Effector memory CD8-positive, alpha-beta T cell (primary cell): ENCODE measurements at regions not wholly inside any gene's neighbourhood (a gene's known extent, or its start where the extent isn't known, plus 50 kb on each side); places are given as distances from the start of the nearest gene placed in this dataset.

Source experiments
- ATAC-seq: fragments of 150-1000 bp; cut with Tn5 transposase; replicated peaks from 2 replicates; pipeline ENCODE4 v1.10.0; 2021; ENCODE audit warnings: mild to moderate bottlenecking, moderate library complexity
- DNase-seq, 3 experiments: peaks; one replicate each; pipeline ENCODE4 v3.0.0; 2021
- H3K27ac Mint-ChIP-seq, 2 donors: one replicate each; pipeline ENCODE4 v1.8.0; 2022; ENCODE audit warnings: mild to moderate bottlenecking in 2 of 2, mixed read lengths in 2 of 2, moderate library complexity in 2 of 2
- H3K27me3 Mint-ChIP-seq, 2 donors: one replicate each; pipeline ENCODE4 v1.8.0; 2022; ENCODE audit warnings: mixed read lengths in 2 of 2
- H3K36me3 Mint-ChIP-seq: one replicate; pipeline ENCODE4 v1.8.0; 2022; ENCODE audit warnings: mild to moderate bottlenecking, moderate library complexity, mixed read lengths; ENCODE audit not compliant: insufficient read depth
- H3K4me1 Mint-ChIP-seq, 2 donors: one replicate each; pipeline ENCODE4 v1.8.0; 2022; ENCODE audit warnings: low read depth in 2 of 2, mixed read lengths in 2 of 2
- H3K4me3 Mint-ChIP-seq, 2 donors: one replicate each; pipeline ENCODE4 v1.8.0; 2022; ENCODE audit warnings: mild to moderate bottlenecking in 2 of 2, mixed read lengths in 2 of 2, moderate library complexity in 2 of 2
- H3K9me3 Mint-ChIP-seq, 2 donors: one replicate each; pipeline ENCODE4 v1.8.0; 2022; ENCODE audit warnings: mixed read lengths in 2 of 2

DNA sequence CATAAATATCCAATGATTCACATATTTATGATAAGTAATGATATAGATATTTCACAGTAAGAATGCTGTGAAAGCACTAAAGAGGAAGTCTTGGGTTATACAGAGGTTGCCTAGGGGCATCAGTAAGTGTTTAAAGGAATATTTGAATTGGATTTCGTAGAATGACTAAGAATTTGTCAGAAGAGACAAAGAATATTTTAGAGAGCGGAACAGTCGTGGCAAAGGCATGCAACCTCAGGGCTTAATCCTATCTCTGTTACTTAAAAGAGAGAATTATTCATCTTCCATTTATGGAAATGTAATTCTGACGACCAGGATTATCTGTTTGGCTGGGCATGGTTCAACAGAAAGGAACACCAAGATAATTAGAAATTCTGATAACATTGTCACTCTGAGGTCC, 171.9 kb upstream of the NR5A2 start:
- H3K4me3 Mint-ChIP-seq = no peak overlapping the region
- ATAC-seq (no peak), DNase-seq (no peak)
- no peak overlapping the region for H3K27ac Mint-ChIP-seq
- peaks cover 9 to 41% of the 10 kb centered on the region in 2 donors for H3K27me3 Mint-ChIP-seq
- no peaks in the 10 kb centered on the region for H3K4me1 Mint-ChIP-seq
- H3K36me3 Mint-ChIP-seq = no peaks in the 10 kb centered on the region
- H3K9me3 Mint-ChIP-seq = no peaks in the 10 kb centered on the region

GRCh38 chr1:199856216-199856780, 171.2 kb upstream of the NR5A2 start:
- peaks cover 11 to 44% of the 10 kb centered on the region in 2 donors for H3K27me3 Mint-ChIP-seq
- H3K36me3 Mint-ChIP-seq = no peaks in the 10 kb centered on the region
- no peak for ATAC-seq
- no peak for DNase-seq
- H3K4me3 Mint-ChIP-seq = no peak overlapping the region
- H3K4me1 Mint-ChIP-seq = no peaks in the 10 kb centered on the region
- no peaks in the 10 kb centered on the region for H3K9me3 Mint-ChIP-seq
- H3K27ac Mint-ChIP-seq = no peak overlapping the region

GRCh38 chr1:199857108-199857507, 170.4 kb upstream of the NR5A2 start:
- Mint-ChIP-seq H3K4me3 (no peak overlapping the region), H3K9me3 (no peaks in the 10 kb centered on the region), H3K36me3 (no peaks in the 10 kb centered on the region), H3K27ac (no peak overlapping the region), H3K4me1 (no peaks in the 10 kb centered on the region), H3K27me3 (peaks cover 16 to 52% of the 10 kb centered on the region in 2 donors)
- ATAC-seq (no peak), DNase-seq (no peak)

GRCh38 chr1:199857516-199857915, 170.0 kb upstream of the NR5A2 start:
- H3K4me3 Mint-ChIP-seq = no peak overlapping the region
- no peaks in the 10 kb centered on the region for H3K9me3 Mint-ChIP-seq
- peaks cover 16 to 52% of the 10 kb centered on the region in 2 donors for H3K27me3 Mint-ChIP-seq
- ATAC-seq (no peak), DNase-seq (no peak)
- no peaks in the 10 kb centered on the region for H3K4me1 Mint-ChIP-seq
- no peak overlapping the region for H3K27ac Mint-ChIP-seq
- no peaks in the 10 kb centered on the region for H3K36me3 Mint-ChIP-seq

- H3K27me3 Mint-ChIP-seq = peaks cover 16 to 52% of the 10 kb centered on the region in 2 donors
- H3K4me3 Mint-ChIP-seq = no peak overlapping the region
- H3K4me1 Mint-ChIP-seq = no peaks in the 10 kb centered on the region
- H3K36me3 Mint-ChIP-seq = no peaks in the 10 kb centered on the region
- no peak for DNase-seq
- H3K9me3 Mint-ChIP-seq = no peaks in the 10 kb centered on the region
- no peak overlapping the region for H3K27ac Mint-ChIP-seq
- no peak for ATAC-seq
Observed at GRCh38 chr1:199858171-199858570, 169.3 kb upstream of the NR5A2 start.

DNA sequence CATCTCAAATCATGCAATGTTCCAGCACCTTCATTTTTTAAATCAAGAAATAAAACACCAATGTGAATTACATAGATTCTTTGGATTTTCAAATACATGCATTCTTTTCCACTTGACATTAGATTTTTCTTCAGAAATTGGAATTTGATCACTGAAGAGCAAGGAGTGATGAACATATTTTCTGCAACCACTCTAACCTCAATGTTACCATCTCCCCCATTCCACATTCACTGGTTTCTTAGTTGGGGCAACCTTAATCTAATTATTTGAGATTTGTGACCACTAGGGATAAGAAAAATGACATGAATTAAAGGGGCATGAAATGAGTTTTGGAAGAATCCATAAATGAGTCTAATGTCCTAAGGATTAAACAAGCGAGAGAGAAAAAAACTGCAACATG, 168.7 kb upstream of the NR5A2 start:
- H3K9me3 Mint-ChIP-seq = no peaks in the 10 kb centered on the region
- peaks cover 16 to 50% of the 10 kb centered on the region in 2 donors for H3K27me3 Mint-ChIP-seq
- no peak overlapping the region for H3K27ac Mint-ChIP-seq
- ATAC-seq (no peak), DNase-seq (no peak)
- no peaks in the 10 kb centered on the region for H3K36me3 Mint-ChIP-seq
- H3K4me1 Mint-ChIP-seq = no peaks in the 10 kb centered on the region
- no peak overlapping the region for H3K4me3 Mint-ChIP-seq

DNA sequence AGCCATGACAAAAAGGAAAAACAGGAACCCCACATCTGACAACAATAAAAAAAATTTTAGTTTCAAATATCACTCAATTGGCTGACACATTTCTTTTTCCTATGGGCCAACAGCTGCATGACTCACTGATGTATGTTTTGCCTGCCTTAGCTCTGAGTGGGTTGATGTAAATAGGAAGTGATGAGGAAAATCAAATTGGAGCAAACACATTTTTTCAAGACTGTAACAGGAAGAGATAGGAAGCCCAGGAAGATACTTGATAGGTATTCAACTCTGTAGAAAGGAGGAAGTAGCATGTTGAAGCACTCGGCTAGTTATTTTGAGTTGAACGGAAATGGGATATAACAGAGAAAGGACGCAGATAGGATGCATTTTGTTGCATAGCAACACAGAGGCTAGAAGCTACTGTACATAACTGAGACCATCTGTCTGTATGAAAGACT, 168.0 kb upstream of the NR5A2 start:
- no peaks in the 10 kb centered on the region for H3K4me1 Mint-ChIP-seq
- DNase-seq = no peak
- no peaks in the 10 kb centered on the region for H3K9me3 Mint-ChIP-seq
- peaks cover 16 to 47% of the 10 kb centered on the region in 2 donors for H3K27me3 Mint-ChIP-seq
- no peak overlapping the region for H3K4me3 Mint-ChIP-seq
- H3K36me3 Mint-ChIP-seq = no peaks in the 10 kb centered on the region
- ATAC-seq = no peak
- no peak overlapping the region for H3K27ac Mint-ChIP-seq

DNA sequence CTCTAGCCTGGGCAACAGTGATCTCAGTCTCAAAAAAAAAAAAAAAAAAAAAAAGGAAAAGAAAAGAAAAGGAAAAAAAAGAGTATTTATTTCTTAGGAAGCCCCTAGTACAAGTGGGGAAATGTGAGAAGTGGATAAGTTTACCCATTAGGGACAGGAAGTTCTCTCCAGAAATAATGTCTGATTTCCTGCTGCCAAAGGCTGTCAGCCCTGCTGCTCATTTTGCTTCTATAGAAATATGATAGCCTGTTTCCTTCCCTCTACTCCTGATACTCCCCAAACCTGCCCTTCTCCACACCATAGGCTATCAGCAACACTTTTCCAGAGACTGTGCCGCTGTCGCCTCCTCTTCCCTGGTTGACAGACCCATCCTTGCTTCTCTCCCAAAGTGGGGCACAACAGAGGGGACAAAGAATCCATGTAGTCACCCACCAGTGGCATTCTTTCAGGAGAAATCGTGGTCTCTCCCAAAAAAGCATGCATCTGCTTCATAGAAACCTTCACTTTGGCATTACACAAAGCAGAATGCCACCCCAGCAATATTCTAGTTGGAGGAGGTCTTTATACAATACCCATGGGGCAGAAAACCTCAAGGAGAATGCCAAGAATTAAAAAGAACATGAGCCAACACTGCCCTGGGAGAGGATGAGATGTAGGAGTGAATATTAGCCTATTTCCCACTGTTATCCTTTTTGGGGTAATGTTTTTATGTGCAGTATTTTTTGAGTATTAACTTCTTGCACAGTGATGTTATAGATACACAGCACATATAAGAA, 166.3 kb upstream of the NR5A2 start:
- DNase-seq (no peak), ATAC-seq (no peak)
- Mint-ChIP-seq H3K36me3 (no peaks in the 10 kb centered on the region), H3K27ac (no peak overlapping the region), H3K9me3 (no peaks in the 10 kb centered on the region), H3K4me3 (no peak overlapping the region), H3K27me3 (peaks cover 16 to 47% of the 10 kb centered on the region in 2 donors), H3K4me1 (no peaks in the 10 kb centered on the region)

- no peak overlapping the region for H3K27ac Mint-ChIP-seq
- no peaks in the 10 kb centered on the region for H3K9me3 Mint-ChIP-seq
- DNase-seq (no peak), ATAC-seq (no peak)
- H3K36me3 Mint-ChIP-seq = no peaks in the 10 kb centered on the region
- H3K4me1 Mint-ChIP-seq = peaks cover 0 to 6% of the 10 kb centered on the region in 2 donors
- no peak overlapping the region for H3K4me3 Mint-ChIP-seq
- peaks cover 24 to 48% of the 10 kb centered on the region in 2 donors for H3K27me3 Mint-ChIP-seq
Observed at GRCh38 chr1:199862047-199862446, 165.5 kb upstream of the NR5A2 start.

- DNase-seq = no peak
- Mint-ChIP-seq H3K36me3 (no peaks in the 10 kb centered on the region), H3K4me1 (peaks cover 3 to 6% of the 10 kb centered on the region in 2 donors), H3K27ac (no peak overlapping the region), H3K4me3 (no peak overlapping the region), H3K9me3 (no peaks in the 10 kb centered on the region), H3K27me3 (peaks cover 18 to 29% of the 10 kb centered on the region in 2 donors)
- no peak for ATAC-seq
Observed at GRCh38 chr1:199866210-199866617, 161.3 kb upstream of the NR5A2 start.

- no peaks in the 10 kb centered on the region for H3K9me3 Mint-ChIP-seq
- H3K4me1 Mint-ChIP-seq = peaks cover 3 to 6% of the 10 kb centered on the region in 2 donors
- peaks cover 21 to 33% of the 10 kb centered on the region in 2 donors for H3K27me3 Mint-ChIP-seq
- no peaks in the 10 kb centered on the region for H3K36me3 Mint-ChIP-seq
- no peak overlapping the region for H3K27ac Mint-ChIP-seq
- H3K4me3 Mint-ChIP-seq = no peak overlapping the region
- no peak for DNase-seq
- ATAC-seq = no peak
Observed at GRCh38 chr1:199867601-199868000, 159.9 kb upstream of the NR5A2 start.

DNA sequence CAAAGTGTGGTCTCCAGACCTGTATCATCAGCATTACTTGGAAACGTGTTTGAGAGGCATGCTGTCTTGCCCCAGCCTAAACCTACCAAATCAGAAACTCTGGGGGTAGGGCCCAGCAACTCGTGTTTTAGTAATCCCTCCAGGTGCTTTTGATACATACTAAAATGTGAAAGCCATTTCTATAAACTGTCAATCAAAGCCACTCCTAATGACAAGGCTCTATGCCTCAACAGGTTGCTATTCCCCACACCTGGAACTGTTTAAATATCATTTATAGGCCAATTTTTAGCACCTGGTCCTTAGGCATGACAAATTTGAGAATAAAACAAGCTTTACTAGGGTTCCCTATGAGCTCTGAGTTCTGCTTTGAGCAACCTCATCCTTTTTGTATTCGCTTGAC, 158.7 kb upstream of the NR5A2 start:
- H3K9me3 Mint-ChIP-seq = no peaks in the 10 kb centered on the region
- H3K36me3 Mint-ChIP-seq = no peaks in the 10 kb centered on the region
- peaks cover 21 to 33% of the 10 kb centered on the region in 2 donors for H3K27me3 Mint-ChIP-seq
- H3K4me3 Mint-ChIP-seq = no peak overlapping the region
- H3K4me1 Mint-ChIP-seq = peaks cover 3 to 6% of the 10 kb centered on the region in 2 donors
- H3K27ac Mint-ChIP-seq = no peak overlapping the region
- no peak for DNase-seq
- ATAC-seq = no peak

- no peaks in the 10 kb centered on the region for H3K4me1 Mint-ChIP-seq
- no peak overlapping the region for H3K4me3 Mint-ChIP-seq
- DNase-seq = no peak
- H3K27ac Mint-ChIP-seq = no peak overlapping the region
- no peaks in the 10 kb centered on the region for H3K36me3 Mint-ChIP-seq
- ATAC-seq = no peak
- H3K9me3 Mint-ChIP-seq = no peaks in the 10 kb centered on the region
- H3K27me3 Mint-ChIP-seq = peaks cover 13 to 14% of the 10 kb centered on the region in 2 donors
Observed at GRCh38 chr1:199875337-199875736, 152.2 kb upstream of the NR5A2 start.

DNA sequence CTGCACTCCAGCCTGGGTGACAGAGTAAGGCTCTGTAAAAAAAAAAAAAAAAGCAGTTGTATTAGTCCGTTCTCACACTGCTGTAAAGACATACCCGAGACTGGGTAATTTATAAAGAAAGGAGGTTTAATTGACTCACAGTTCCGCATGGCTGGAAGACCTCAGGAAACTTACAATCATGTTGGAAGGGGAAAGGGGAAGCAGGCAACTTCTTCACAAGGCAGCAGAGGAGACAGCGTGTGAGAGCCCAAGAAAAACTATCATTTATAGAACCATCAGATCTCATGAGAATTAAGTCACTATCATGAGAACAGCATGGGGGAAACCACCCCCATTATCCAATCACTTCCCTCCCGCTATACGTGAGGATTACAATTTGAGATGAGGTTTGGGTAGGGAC, 151.7 kb upstream of the NR5A2 start:
- H3K36me3 Mint-ChIP-seq = no peaks in the 10 kb centered on the region
- peaks cover 13 to 14% of the 10 kb centered on the region in 2 donors for H3K27me3 Mint-ChIP-seq
- H3K4me1 Mint-ChIP-seq = no peaks in the 10 kb centered on the region
- H3K27ac Mint-ChIP-seq = no peak overlapping the region
- DNase-seq (no peak), ATAC-seq (no peak)
- H3K9me3 Mint-ChIP-seq = no peaks in the 10 kb centered on the region
- no peak overlapping the region for H3K4me3 Mint-ChIP-seq
